ENCODE measurements at regions not wholly inside any gene's neighbourhood (a gene's known extent, or its start where the extent isn't known, plus 50 kb on each side); places are given as distances from the start of the nearest gene placed in this dataset.
"Not testable (repeated sequence)": the region's sequence is repeated elsewhere in the genome, so short reads cannot be mapped to it uniquely, and the experiment has no call there.

- DNase-seq, result no peak
Observed at GRCh38 chr14:37650356-37651037, 55.1 kb downstream of the TTC6 start.

GRCh38 chr14:37652042-37652441, 56.6 kb downstream of the TTC6 start:
- DNase-seq, result no peak

GRCh38 chr14:37655418-37655817, 60.0 kb downstream of the TTC6 start:
- DNase-seq, result no peak

GRCh38 chr14:37658156-37658555, 62.7 kb downstream of the TTC6 start:
- DNase-seq, result no peak

GRCh38 chr14:37663498-37663897, 68.1 kb downstream of the TTC6 start:
- DNase-seq, result no peak

GRCh38 chr14:37665479-37665878, 70.0 kb downstream of the TTC6 start:
- DNase-seq, result no peak

- no peak for DNase-seq
Observed at GRCh38 chr14:37665951-37666350, 70.5 kb downstream of the TTC6 start.

GRCh38 chr14:37668646-37669045, 73.2 kb downstream of the TTC6 start:
- DNase-seq, result no peak

GRCh38 chr14:37669242-37669641, 73.8 kb downstream of the TTC6 start:
- DNase-seq, result no peak

- DNase-seq, result no peak
Observed at GRCh38 chr14:37673439-37673838, 78.0 kb downstream of the TTC6 start.

GRCh38 chr14:37678916-37679315, 83.5 kb downstream of the TTC6 start:
- DNase-seq, result no peak

GRCh38 chr14:37681486-37681885, 86.1 kb downstream of the TTC6 start:
- no peak for DNase-seq

GRCh38 chr14:37692680-37693079, 97.3 kb downstream of the TTC6 start:
- DNase-seq, result not testable (repeated sequence)

GRCh38 chr14:37693420-37693819, 98.0 kb downstream of the TTC6 start:
- not testable (repeated sequence) for DNase-seq

GRCh38 chr14:37695866-37696265, 100.4 kb downstream of the TTC6 start:
- DNase-seq, result no peak

- peak; percentile 2 for DNase-seq
Observed at GRCh38 chr14:37697489-37698121, 102.2 kb downstream of the TTC6 start.

- DNase-seq, result no peak
Observed at GRCh38 chr14:37698840-37699777, 103.7 kb downstream of the TTC6 start.

- DNase-seq, result no peak
Observed at GRCh38 chr14:37707716-37708115, 112.3 kb downstream of the TTC6 start.

- DNase-seq, result peak; percentile 11
Observed at GRCh38 chr14:37708481-37708880, 113.1 kb downstream of the TTC6 start.

- peak; percentile 38 for DNase-seq
Observed at GRCh38 chr14:37709419-37710195, 114.2 kb downstream of the TTC6 start.

- DNase-seq, result no peak
Observed at GRCh38 chr14:37711356-37711830, 116.0 kb downstream of the TTC6 start.

GRCh38 chr14:37711831-37712475, 116.5 kb downstream of the TTC6 start:
- DNase-seq, result no peak

Measured in eye (tissue), 1 donor.